RWPE1 (cell line): ENCODE measurements at regions not wholly inside any gene's neighbourhood (a gene's known extent, or its start where the extent isn't known, plus 50 kb on each side); places are given as distances from the start of the nearest gene placed in this dataset.

Experiments
- CTCF ChIA-PET: fragments of 350-600 bp; sonication (Branson Sonifier 250); formaldehyde crosslinking; extraction: SDS; loops from one replicate; lab custom pipeline; 2021; lab: Yijun Ruan, JAX
- POLR2A ChIA-PET: fragments of 400-600 bp; formaldehyde crosslinking; extraction: SDS; loops from one replicate; lab custom pipeline; 2020; ENCODE audit warnings: antibody characterized with exemption; ENCODE audit not compliant: low non-redundant PET; lab: Yijun Ruan, JAX
- DNase-seq: peaks from one replicate; pipeline ENCODE4 v3.0.0; 2012; ENCODE audit warnings: low spot score
- H3K27ac ChIP-seq: fragments of 450-650 bp; 2 replicates; pipeline ENCODE4 v1.5.1; 2017
- TF ChIP-seq, protein P1 (sequence below): fragments of 450-650 bp; conservative IDR thresholded peaks from 2 replicates; pipeline ENCODE4 v1.5.1; 2017; ENCODE audit warnings: low read depth, mild to moderate bottlenecking

DNA sequence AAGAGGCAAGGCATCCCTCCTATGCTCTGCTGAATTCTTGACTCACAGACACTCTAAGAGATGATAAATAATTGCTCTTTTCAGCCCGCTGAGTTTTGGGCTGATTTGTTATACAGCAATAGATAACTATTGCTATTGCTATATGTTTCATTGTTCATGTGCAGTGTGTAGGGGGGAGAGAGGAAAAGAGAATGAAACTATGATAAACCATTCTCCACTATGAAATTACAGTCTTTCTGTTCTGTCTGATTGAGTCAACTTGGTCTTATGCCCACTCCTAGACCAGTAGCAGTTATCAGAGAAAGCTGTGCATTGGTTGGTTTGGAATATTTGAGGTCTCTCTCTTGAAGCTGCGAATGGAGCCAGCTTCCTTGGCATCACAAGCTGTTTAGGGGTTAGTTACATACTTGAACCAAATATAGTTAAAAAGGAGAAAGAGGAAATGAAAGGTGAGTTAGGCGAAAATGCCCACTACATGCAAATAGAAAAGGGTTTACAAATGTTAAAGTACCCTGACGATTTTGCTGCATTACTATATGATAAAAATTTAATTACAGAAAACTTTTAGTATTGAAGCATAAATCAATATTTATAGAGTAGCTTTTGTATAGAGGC, 136.3 kb upstream of the ACTBL2 start:
- no peak overlapping the region for H3K27ac ChIP-seq
- ChIA-PET CTCF (interaction anchor here (0.6 kb wide), 1 partner anchor 884 kb away, joined by 3 read pairs; no protein-coding TSS in a partner anchor), POLR2A (no interaction called here)
- TF ChIP-seq, protein P1, sequence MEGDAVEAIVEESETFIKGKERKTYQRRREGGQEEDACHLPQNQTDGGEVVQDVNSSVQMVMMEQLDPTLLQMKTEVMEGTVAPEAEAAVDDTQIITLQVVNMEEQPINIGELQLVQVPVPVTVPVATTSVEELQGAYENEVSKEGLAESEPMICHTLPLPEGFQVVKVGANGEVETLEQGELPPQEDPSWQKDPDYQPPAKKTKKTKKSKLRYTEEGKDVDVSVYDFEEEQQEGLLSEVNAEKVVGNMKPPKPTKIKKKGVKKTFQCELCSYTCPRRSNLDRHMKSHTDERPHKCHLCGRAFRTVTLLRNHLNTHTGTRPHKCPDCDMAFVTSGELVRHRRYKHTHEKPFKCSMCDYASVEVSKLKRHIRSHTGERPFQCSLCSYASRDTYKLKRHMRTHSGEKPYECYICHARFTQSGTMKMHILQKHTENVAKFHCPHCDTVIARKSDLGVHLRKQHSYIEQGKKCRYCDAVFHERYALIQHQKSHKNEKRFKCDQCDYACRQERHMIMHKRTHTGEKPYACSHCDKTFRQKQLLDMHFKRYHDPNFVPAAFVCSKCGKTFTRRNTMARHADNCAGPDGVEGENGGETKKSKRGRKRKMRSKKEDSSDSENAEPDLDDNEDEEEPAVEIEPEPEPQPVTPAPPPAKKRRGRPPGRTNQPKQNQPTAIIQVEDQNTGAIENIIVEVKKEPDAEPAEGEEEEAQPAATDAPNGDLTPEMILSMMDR: no peak
- no peak for DNase-seq

DNA sequence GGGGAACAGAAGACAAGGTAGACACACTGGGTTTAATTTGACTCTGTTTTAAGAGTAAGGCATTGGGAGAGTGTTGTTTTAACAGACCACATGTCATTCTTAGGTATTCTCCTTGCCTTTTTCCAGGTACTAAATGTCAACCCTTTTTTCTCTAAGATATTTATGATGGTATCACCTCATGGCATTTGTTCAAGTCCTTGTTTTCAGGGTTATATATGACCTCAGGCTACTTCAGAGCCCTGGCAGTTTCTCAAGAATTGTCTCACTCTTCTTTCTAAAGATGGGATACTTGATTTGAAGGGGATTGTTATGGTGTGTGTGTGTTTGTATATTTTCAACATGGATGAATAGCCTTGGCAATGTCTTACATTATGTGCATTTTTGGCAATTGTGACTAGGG, 131.1 kb upstream of the ACTBL2 start:
- DNase-seq: no peak
- ChIA-PET POLR2A (no interaction called here), CTCF (no interaction called here)
- no peak overlapping the region for H3K27ac ChIP-seq
- TF ChIP-seq, protein P1: no peak

DNA sequence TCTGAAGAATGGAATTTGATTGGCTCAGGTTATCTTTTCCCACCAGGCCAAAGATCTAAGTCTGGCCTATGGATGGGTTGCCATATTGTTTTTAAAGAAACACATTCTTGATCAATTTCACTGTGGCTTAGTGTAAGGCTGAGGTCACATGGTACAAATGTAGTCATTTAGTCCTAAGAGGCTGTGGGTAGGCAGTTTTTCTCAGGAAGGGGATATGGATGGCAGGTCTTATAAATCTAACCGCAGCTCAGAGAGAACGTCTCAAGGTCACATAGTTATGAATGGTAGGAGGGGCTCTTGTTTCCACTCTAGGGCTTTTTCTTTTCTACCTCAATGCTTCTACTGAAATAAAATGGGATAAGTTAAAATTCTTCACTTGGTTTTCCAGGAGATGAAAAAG, 128.6 kb upstream of the ACTBL2 start:
- TF ChIP-seq, protein P1: no peak
- no peak for DNase-seq
- CTCF ChIA-PET: no interaction called here
- POLR2A ChIA-PET: no interaction called here
- no peak overlapping the region for H3K27ac ChIP-seq

DNA sequence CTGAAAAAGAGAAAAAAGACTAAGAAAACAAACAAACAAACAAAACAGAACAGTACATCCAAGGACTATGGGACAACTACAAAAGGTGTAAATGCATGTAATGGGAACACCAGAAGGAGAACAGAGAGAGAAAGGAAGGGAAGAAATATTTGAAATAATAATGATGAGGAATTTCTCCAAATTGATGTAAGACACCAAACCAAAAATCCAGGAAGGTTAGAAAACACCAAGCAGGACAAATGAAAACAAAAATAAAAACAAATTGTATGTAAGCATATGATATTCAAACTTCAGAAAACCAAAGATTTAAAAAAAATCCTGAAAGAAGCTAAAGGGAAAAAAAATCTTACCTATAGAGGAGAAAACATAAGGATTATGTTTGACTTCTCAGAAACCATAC, 125.9 kb upstream of the ACTBL2 start:
- ChIA-PET CTCF (interaction anchor here (0.9 kb wide), 1 partner anchor 42 kb away, joined by 3 read pairs; no protein-coding TSS in a partner anchor), POLR2A (no interaction called here)
- no peak for DNase-seq
- no peak overlapping the region for H3K27ac ChIP-seq
- TF ChIP-seq, protein P1: no peak

DNA sequence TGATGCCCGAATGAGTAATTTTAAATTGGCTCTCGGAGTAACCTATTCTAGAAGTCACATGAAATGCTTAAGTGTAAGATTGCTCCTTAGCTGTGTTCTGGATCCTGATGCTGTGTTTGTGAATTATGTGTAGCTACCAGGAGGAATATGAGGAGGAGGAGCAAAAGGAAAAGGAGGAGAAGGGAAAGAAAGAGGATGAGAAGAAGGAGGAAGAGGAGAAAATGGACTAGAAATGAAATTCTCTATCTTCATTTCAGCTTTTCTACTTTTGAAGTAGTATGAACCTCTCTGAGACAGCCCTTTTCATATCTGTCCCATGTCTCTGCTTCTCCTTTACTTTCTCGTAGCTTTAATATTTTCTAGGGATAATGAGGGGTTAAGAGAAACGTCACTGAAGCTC, 119.4 kb upstream of the ACTBL2 start:
- TF ChIP-seq, protein P1: no peak
- no peak for DNase-seq
- CTCF ChIA-PET: interaction anchor here (0.7 to 1.0 kb wide), 3 partner anchors 103 to 304 kb away, joined by 3 to 7 read pairs (median 4); no protein-coding TSS in a partner anchor
- no peak overlapping the region for H3K27ac ChIP-seq
- POLR2A ChIA-PET: no interaction called here

DNA sequence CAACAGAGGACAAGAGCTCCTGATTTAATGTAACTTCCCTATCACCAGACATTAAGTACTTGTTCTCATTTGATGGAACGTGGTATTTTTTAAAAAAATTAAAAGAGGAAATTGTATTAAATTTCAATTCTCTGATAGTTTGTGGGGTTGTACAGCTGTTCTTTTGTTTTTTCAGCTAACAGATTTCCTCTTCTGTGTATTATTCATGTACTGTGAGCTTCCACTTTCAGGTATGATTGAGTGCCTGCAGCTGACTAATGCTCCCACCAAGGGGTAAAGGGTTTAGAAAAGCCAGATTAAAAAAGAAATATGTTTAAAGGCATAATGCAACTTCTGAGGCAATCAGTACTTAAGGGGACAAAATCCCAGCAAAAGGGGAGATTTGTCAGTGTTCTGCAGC, 117.7 kb upstream of the ACTBL2 start:
- TF ChIP-seq, protein P1: no peak
- POLR2A ChIA-PET: no interaction called here
- CTCF ChIA-PET: interaction anchor here (0.7 to 1.6 kb wide), 2 partner anchors 50 to 449 kb away, joined by 3 to 5 read pairs; no protein-coding TSS in a partner anchor

More for the DNA sequence above, 117.7 kb upstream of the ACTBL2 start:
- no peak overlapping the region for H3K27ac ChIP-seq
- no peak for DNase-seq
